SK-N-SH (cell line): ENCODE measurements at regions not wholly inside any gene's neighbourhood (a gene's known extent, or its start where the extent isn't known, plus 50 kb on each side); places are given as distances from the start of the nearest gene placed in this dataset.

ENCODE experiments used
- CHD2 ChIP-seq: fragments of 150-350 bp; IDR thresholded peaks from 2 replicates; pipeline ENCODE4 v1.6.1; 2018; ENCODE audit warnings: low read length; ENCODE audit not compliant: partially characterized antibody
- CTCF ChIP-seq: fragments of 200-600 bp; sonication (generic); IDR thresholded peaks from 2 replicates; pipeline ENCODE4 v1.6.1; 2017; ENCODE audit warnings: antibody characterized with exemption, mild to moderate bottlenecking, moderate library complexity
- ELF1 ChIP-seq: IDR thresholded peaks from 2 replicates; pipeline ENCODE4 v1.4.0; 2012
- EP300 ChIP-seq, 2 experiments: IDR thresholded peaks; 2 replicates each; pipeline versions ENCODE4 v1.4.0 to v1.6.1; 2012; ENCODE audit warnings: borderline replicate concordance in 1 of 2, low read depth in 1 of 2, low read length in 1 of 2
- MAX ChIP-seq: IDR thresholded peaks from 2 replicates; pipeline ENCODE4 v1.4.0; 2012; ENCODE audit warnings: low read depth
- MEF2A ChIP-seq: IDR thresholded peaks from 2 replicates; pipeline ENCODE4 v1.4.0; 2012; ENCODE audit warnings: low read depth, borderline replicate concordance
- MXI1 ChIP-seq: IDR thresholded peaks from 2 replicates; pipeline ENCODE4 v1.6.1; 2012; ENCODE audit warnings: mild to moderate bottlenecking, low read depth, low read length, improper control_type of control experiment
- POLR2AphosphoS5 ChIP-seq: IDR thresholded peaks from 2 replicates; pipeline ENCODE4 v1.6.1; 2012; ENCODE audit warnings: low read depth, low read length
- RAD21 ChIP-seq: IDR thresholded peaks from 2 replicates; pipeline ENCODE4 v1.6.1; 2012; ENCODE audit warnings: mild to moderate bottlenecking, low read length
- REST ChIP-seq: IDR thresholded peaks from 2 replicates; pipeline ENCODE4 v1.6.1; 2012; ENCODE audit warnings: mild to moderate bottlenecking, low read depth, low read length, moderate library complexity
- RFX5 ChIP-seq: IDR thresholded peaks from 2 replicates; pipeline ENCODE4 v1.6.1; 2012; ENCODE audit warnings: mild to moderate bottlenecking, improper control_type of control experiment, low read length
- RXRA ChIP-seq: IDR thresholded peaks from 2 replicates; pipeline ENCODE4 v1.4.0; 2012; ENCODE audit warnings: low read depth, mild to moderate bottlenecking, borderline replicate concordance
- TAF1 ChIP-seq: IDR thresholded peaks from 2 replicates; pipeline ENCODE4 v1.6.1; 2012; ENCODE audit warnings: low read depth, mild to moderate bottlenecking, low read length, moderate library complexity, borderline replicate concordance
- YY1 ChIP-seq: IDR thresholded peaks from 2 replicates; pipeline ENCODE4 v1.4.0; 2012; ENCODE audit warnings: low read depth, mild to moderate bottlenecking

DNA sequence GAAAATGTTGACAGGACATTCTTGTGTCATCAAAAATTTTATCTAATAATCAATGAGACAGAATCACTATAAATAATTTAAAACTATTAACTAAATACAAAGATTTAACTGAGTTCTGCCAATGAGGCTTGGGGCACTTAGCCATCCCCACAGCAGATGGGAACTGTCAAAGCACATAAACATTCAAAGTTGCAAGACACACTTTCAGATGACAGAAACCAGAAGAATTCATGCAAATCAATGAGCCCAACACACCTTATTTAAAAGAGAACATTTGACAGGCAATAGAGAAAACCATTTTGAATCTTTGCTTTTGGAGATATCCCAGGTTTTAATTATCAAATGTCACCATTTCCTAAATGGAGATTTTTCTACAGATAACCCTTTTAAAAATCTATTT lies 566.2 kb downstream of the IRS1 start:
- TF ChIP-seq RAD21: no peak
- no peak for TF ChIP-seq POLR2AphosphoS5
- TF ChIP-seq CTCF: no peak
- TF ChIP-seq RFX5: no peak
- no peak for TF ChIP-seq YY1
- no peak for TF ChIP-seq ELF1
- TF ChIP-seq MXI1: no peak
- no peak for TF ChIP-seq RXRA
- TF ChIP-seq REST: no peak
- no peak for TF ChIP-seq MEF2A
- TF ChIP-seq CHD2: no peak
- TF ChIP-seq MAX: no peak
- TF ChIP-seq EP300 (IDR thresholded peaks at IDR 0.05; ENCODE audit: borderline replicate concordance in 1 of 2, low read depth in 1 of 2, low read length in 1 of 2): no peak
- no peak for TF ChIP-seq TAF1
